ENCODE measurements at regions not wholly inside any gene's neighbourhood (a gene's known extent, or its start where the extent isn't known, plus 50 kb on each side); places are given as distances from the start of the nearest gene placed in this dataset.
"Not testable (repeated sequence)": the region's sequence is repeated elsewhere in the genome, so short reads cannot be mapped to it uniquely, and the experiment has no call there.

DNA sequence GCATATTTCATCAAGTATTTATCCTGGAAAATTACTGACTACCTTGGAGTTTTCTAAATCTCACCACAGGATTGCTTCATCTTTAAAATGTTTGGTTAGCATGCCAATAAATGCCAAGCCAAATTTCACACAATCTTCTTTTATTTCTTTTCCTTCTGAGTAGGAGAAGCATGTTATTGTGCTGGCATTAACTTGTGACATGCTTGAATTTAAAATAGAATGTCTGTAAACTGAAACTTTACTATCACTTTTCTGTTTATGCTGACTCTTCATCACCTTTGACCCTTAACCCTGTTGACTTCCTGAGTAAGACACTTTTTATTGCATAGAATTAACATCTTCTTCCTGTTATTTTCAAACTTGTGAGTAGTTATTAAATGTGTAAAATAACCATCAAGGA is 56.2 kb upstream of the LRRTM4 start:
- no peak for DNase-seq

DNA sequence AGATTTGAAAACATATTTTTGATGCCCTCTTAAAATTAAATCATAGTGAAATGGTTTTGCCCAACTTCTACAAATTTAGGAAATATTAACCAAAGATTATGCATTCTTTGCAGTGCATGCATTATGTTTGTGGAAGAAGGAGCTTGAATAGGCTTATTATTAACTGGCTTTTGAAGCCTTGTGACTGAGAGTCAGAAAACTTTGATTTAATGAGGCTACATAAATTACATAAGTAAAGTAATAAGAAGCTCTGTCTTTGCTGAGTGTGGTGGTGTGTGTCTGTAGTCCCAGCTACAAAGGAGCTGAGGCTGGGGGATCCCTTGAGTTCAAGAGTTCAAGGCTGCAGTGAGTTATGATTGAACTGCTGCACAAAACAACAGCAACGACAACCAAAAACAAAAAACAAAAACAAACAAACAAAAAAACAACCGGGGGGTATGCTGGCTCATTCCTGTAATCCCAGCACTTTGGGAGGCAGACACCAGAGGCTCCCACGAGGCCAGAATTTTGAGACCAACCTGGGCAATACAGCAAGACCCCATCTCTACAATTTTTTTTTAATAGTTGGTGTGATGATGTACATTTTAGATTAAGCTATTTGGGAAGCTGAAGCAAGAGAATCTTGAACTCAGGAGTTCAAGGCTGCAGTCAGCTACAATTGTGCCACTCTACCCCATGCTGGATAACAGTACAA is 57.0 kb upstream of the LRRTM4 start:
- no peak for DNase-seq

DNA sequence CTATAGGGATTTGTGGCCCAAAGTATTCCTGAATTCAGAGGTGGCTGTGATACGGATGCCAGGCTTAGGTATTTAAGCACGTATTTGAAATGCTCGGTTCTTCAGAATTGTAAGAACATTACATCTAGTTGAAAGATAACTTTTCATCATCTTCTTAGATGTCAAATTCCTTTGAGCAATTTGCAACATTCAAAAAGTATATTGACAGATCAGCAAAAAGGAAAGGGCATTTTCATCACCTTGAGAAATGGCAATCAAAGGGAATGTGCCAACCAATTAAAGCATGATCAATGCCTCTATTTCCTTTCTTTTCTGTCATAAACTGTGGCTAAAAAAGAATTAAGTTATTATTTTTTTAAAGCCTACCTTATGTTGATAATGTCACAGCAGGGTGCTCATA is 66.3 kb upstream of the LRRTM4 start:
- DNase-seq, result no peak

DNA sequence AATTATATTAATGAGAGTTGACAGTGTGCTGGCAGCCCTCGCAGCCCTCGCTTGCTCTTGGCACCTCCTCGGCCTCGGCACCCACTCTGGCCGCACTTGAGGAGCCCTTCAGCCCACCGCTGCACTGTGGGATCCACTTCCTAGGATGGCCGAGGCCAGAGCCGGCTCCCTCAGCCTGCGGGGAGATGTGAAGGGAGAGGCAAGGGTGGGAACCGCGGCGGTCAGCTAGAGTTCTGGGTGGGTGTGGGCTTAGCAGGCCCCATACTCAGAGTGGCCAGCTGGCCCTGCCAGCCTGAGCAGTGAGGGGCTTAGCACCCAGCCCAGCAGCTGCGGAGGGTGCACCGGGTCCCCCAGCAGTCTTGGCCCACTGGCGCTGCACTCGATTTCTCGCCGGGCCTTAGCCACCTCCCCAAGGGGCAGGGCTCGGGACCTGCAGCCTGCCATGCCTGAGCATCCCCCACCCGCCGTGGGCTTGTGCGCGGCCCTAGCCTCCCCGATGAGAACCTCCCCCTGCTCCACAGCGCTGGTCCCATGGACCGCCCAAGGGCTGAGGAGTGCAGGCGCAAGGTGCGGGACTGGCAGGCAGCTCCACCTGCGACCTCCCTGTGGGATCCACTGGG is 68.2 kb upstream of the LRRTM4 start:
- no peak for DNase-seq

DNA sequence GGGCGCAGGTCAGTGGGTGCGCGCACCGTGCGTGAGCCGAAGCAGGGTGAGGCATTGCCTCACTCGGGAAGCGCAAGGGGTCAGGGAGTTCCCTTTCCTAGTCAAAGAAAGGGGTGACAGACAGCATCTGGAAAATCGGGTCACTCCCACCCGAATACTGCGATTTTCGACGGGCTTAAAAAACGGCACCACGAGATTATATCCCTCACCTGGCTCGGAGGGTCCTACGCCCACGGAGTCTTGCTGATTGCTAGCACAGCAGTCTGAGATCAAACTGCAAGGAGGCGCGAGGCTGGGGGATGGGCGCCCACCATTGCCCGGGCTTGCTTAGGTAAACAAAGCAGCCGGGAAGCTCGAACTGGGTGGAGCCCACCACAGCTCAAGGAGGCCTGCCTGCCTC is 70.8 kb upstream of the LRRTM4 start:
- DNase-seq, result not testable (repeated sequence)

DNA sequence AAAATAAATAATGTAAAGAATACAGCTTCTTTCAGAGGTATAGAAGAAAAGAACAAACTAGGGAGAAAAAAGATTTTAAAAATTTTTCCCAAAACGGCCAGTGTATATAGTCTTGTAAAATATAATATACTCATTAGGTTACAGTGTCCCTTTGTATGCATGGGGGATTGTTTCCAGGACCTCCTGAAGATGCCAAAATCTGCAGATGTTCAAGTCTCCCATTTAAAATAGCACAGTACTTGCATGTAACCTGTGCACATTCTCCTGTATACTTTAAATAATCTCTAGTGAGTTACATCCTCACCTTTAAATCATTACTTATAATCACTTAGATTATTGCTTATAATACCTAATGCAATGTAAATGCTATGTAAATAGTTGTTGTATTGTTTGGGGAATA is 80.6 kb upstream of the LRRTM4 start:
- no peak for DNase-seq

DNA sequence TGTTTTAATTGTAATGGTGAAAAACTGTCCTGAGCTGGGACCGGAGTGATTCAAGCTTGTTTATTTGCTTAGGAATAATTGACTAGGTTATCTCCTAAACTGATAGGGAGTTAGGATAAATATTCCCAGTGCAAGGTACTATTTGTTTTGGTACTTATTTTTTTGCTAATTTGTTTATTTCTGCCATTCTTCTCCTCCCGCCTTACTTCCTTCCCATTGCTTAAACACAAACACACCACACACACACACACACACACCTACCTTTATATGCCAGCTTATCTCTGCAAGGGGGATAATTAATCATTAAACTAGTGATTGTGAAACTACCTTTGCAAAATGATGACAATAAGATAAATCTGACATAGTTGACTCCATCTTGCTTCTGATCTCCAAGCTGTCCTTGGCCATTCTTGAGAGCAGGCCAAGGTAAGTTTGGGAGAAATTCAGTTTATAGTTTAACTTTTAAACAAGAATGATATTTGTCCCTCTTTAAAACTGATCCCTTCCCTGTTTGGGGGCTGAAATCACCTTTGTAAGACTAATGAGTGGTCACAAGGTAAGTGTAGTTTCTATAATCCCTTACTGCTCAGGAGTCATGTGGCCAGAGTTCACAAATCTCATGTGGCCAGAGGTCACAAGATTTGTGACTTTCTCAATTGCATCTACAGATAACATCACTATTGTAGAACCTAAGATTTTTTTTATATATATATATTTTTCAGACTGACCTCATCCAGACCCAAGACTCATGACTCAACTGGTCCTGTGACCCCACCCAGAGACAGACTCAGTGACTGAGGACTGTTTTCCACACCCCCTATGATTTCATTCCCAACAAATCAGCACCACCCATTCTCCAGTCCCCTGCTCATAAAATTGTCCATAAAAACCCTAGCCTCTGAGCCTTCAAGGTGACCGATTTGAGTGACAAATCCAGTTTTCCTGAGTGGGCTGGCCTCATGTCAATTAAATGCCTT is 83.1 kb upstream of the LRRTM4 start:
- DNase-seq, result no peak

DNA sequence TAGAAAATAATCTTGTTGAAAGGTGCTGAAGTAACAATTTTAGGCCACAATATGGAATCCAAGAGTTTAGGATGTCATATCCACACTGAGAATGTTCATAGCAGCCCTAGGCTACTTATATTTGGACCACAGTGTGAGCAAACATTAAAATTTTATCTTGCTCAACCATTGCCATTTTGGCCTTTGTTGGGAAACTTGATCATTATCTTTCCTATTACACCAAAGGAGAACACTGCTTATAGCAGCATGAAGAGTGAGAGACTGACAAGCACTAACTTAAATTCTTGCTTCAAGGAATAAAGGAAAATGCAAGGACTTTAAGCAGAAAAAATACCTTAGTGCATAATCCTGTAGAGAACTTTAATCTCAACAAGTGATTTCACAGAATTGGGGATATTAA is 86.3 kb upstream of the LRRTM4 start:
- no peak for DNase-seq

DNA sequence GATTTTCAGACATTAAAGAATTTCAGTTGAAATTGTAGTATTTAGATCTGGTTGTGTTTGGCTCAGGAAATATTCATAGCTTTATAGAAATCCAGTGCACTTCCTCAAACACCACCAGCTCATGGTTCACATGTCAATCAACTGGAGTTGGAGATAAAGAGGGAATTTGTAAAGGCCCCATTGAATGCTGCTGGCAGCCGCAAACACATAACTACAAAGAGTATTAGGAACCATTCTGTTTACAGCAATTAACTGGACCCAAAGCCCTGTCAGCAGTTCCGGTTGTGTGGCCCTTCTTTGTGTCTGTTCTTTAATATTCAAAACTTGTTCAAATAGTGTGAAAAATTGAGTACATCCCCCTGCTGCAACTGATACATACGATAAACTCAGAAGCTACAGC is 107.4 kb upstream of the LRRTM4 start:
- no peak for DNase-seq

DNA sequence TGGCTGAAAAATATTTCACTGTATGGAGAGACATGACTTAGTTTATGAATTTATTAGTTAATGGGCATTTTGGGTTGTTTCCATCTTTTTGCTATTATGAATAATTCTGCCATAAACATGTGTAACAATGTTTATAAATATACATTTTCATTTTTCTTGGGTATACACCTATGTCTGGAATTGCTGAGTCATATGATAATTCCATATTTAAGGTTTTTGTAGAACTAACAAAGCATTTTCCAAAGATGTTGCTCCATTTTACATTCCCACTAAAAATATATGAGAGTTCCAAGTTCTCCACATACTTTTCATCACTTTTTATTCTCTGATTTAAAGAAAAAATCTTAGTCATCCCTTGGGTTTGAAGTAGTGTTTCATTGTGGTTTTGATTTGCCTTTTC is 108.8 kb upstream of the LRRTM4 start:
- no peak for DNase-seq

DNA sequence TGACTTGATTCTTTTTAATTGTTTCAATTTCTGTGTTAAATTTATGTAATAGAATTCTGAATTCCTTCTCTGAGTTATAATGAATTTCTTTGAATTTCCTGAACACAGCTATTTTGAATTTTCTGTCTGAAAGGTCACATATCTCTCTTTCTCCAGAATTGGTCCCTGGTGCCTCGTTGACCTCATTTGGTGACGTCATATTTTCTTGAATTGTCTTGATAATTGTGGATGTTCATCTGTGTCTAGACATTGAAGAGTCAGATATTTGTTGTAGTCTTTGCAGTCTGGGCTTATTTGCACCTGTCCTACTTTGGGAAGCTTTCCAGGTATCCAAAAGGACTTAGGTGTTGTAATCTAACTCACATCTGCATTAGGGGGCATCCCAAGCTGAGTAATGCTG is 111.4 kb upstream of the LRRTM4 start:
- DNase-seq, result no peak

DNA sequence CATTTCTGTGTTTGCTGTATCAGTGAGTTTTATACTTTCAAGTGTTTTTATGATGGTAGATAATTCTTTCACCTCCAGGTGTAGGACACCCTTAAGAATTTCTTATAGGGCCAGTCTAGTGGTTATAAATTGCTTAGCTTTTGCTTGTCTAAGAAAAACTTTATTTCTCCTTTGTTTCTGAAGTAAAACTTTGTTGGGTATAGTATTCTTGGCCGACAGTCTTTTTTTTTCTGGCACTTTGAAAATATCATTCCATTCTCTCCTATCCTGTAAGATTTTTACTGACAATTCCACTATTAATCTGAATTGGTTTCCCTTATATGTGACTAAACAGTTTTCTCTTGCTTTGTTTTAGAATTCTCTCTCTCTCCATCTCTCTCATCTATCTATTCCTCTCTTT is 118.7 kb upstream of the LRRTM4 start:
- no peak for DNase-seq

DNA sequence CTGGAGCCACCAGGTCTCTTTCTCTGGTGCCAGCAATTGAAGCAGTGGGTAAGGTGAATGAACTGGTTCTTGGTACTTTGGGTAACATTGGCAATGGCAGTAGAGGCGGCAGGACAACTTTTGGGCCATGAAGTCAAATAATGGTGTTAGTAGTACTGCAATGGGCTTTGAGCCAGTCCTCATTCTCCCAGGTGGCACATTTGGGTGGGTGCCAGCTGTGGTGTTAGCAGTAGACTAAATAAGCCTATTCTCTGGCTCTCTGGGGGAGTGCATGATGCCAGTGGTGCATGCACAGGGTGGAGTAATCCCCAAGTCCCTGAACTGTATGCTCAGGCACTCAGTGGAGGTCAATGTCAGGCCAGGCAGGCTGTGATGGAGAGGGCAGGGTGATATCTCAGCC is 120.2 kb upstream of the LRRTM4 start:
- DNase-seq, result no peak

DNA sequence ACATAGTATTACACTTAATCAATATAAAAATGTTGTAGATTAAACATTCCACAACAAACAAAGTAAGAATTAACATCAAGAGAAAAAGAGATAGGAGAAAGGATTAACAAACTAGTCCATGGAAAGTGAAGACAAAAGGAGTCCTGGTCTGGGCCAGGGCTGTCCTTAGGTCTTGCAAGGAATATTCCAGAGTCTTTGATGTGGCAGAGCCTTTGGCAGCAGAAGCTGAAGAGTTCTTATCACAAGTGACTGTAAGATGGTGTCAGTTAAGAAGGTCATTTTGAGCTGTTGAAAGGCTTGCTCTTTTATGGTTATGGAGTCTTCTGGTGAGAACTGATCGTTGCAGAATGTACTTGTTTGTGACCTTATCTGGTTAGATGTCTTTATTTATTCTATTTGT is 127.7 kb upstream of the LRRTM4 start:
- DNase-seq, result no peak

DNA sequence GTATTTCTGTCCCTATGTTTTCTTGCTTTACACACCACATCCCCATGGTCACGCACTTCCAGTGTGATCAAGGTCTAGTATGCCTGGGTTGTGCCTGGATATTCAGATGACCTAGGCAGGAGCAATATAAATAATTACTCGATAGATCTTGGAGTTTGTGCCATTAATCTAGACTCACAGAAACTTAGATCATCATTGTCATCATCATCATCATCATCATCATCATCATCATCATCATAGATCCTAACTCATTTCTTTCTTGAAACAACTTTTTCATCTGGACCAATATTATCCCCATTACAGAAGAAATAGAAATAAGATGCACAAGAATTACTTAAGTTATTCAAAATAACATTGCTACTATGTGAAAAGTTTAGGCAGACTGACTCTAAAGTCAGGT is 130.3 kb upstream of the LRRTM4 start:
- DNase-seq, result no peak

DNA sequence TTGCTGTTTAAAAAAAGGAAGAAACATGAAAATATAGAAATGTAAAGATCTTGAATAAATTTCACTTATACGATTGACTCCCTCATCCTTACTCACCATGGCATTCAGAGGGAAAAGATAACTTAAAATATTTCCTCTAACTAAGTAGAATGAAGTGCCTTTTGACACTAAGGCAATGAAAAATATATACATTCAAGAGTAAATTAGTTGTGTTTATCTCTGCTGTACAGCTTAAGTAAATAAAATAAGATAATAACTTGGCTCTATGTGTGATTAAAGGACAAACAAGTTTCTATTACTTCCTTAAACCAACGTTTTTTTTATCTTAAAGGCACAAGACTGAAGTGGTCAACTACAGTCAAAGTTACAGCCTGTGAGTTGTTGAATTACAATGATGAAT is 142.3 kb upstream of the LRRTM4 start:
- DNase-seq, result no peak

DNA sequence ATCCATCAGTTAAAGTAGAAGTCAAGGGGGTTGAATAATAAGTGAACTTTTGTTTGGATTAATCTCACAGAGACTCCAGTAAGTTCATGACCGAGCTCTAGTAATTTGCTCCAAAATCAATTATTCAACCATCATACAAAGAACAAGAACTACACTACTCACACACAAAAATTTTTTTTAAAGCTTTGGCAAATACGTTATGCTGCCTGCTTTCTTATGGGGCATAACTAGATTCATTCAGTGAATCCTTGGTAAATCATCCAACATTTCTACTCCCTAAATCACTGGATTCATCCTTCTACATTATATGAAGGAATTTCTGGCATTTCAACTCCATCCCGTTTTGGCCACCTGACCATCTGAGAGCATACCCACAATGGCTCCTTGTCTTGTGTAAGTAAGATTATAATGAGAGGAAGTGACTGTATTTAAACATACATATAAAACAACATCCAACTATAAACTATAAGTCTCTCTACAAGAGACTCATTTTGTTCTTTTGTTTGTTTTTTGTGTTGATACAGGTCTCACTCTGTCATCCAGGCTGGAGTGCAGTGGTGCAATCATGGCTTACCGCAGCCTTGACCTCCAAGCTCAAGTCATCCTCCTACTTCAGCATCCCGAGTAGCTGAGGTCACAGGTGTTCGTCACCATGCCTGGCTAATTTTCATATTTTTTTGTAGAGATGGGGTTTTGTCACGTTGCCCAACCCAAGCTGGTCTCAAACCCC is 144.2 kb upstream of the LRRTM4 start:
- no peak for DNase-seq

DNA sequence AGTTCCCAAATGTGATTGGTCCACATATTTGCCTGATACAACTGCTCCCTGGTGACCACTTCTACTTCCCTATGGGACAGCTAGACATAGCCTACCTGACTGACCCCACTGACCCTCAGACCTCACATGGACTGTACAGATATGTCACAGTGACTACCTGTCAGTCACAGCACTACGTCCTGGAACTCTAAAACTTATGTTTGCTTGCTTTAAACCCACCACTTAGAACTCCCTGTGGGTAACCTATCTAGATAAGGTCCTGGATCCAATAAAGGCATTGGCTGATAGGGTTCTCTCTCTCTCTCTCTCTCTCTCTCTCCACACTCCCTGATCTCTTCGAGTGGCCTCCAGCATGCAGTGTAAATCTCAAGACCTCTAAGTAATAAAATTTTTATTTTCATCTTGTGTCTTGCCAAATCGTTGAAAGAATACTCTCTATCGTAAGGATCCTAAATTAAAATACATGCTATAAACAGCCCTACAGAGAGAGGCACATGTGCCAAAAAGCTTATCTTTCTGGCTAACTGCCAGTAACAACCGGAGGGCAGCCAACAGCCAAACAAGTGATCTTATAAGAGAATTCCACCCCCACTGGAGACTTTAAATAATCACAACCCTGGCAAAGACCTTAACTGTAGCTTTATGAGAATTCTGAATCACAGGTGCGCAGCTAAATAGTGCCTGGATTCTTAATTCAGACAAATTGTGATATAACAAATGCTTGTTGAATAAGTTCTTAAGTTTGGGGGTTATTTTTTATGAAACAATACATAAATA is 162.6 kb upstream of the LRRTM4 start:
- not testable (repeated sequence) for DNase-seq

DNA sequence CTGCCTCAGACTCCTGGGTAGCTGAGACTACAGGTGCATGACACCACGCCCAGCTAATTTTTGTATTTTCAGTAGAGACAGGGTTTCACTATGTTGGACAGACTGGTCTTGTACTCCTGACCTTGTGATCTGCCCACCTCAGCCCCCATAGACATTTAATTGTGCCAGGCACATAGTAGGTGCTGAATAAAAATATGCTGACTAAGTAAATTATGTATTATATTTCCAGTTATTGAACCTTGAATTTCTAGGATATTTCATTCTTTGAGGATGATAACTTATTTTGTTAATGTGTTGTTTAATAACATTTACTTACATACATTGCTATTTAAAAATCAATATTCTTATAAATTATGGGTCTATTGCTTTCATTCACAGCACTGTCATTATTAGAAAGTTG is 190.4 kb upstream of the LRRTM4 start:
- no peak for DNase-seq

DNA sequence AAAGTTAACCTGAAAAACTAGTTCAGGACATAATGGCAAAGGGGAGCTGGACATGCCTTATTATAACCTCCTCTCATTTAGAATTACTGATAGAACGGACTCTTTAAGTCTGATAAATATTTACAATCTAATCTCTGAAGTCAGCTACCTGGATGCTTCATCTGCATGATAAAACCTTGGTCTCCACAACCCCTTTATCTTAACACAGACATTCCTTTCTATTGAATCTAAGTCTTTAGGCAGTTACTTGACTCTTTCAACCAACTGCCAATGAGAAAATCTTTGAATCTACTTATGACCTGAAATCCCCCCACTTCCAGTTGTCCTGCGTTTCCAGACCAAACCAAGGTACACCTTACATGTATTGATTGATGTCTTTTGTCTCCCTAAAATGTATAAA is 191.2 kb upstream of the LRRTM4 start:
- no peak for DNase-seq

DNA sequence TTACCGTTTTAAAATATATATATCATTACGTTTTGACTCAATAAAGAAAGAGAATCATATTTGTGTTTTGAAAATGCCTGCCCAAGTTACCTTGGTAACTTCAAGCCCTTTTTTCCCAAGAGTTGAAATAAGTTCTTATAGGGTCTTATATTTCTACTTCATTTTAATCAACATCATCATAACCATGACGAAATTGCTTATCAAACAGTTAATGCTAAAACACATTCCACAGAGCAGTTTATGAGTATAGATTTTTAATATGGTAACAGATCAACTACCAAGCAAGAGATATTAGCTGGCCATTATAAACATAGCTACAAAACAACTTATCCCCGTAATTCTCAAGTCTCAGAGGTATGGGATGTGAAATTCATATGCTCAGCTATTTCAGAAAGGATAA is 197.9 kb upstream of the LRRTM4 start:
- no peak for DNase-seq

DNA sequence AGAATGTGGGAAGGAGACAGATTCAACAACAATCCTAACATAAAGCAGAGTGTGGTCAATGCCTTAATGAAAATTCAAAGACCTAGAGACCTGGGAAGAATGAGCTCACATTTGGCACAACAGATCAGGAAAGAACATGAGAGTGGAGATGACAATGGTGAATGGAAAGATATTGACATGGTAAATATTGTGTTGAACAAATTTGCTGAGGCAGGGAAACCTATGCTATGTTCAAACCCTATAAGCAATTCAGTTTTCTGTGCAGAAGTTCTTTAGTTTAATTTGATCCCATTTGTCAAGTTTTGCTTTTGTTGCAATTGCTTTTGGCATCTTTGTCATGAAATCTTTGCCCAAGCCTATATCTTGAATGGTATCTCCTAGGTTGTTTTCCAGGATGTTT is 199.4 kb upstream of the LRRTM4 start:
- DNase-seq, result no peak

Measured in activated gamma-delta T cell (primary cell).